Esophagus squamous epithelium (tissue), 4 donors: ENCODE measurements at regions not wholly inside any gene's neighbourhood (a gene's known extent, or its start where the extent isn't known, plus 50 kb on each side); places are given as distances from the start of the nearest gene placed in this dataset.

Experiments
- CTCF ChIP-seq, 6 experiments: fragments of 450-650 bp in 4 of 6; fragments of 200-600 bp in 2 of 6; sonication (generic) in 2 of 6; IDR thresholded peaks; one replicate each; pipeline ENCODE4 v1.5.1; 2016 to 2019; ENCODE audit warnings: antibody characterized with exemption in 6 of 6, mild to moderate bottlenecking in 4 of 6, moderate library complexity in 4 of 6
- POLR2A ChIP-seq, 4 donors: fragments of 450-650 bp; IDR thresholded peaks; one replicate each; pipeline ENCODE4 v1.6.1; 2017; ENCODE audit warnings: antibody characterized with exemption in 4 of 4, mild to moderate bottlenecking in 4 of 4, moderate library complexity in 3 of 4

GRCh38 chrY:16124630-16125317 lies 1600.4 kb downstream of the NLGN4Y start:
- no peak for TF ChIP-seq CTCF (IDR thresholded peaks at IDR 0.05)
- no peak for TF ChIP-seq POLR2A (IDR thresholded peaks at IDR 0.05)
